Activated T-cell treated with anti-CD3 and anti-CD28 coated beads, Interleukin-2, amount 50 U/mL, for 72 hours (primary cell): ENCODE measurements at regions not wholly inside any gene's neighbourhood (a gene's known extent, or its start where the extent isn't known, plus 50 kb on each side); places are given as distances from the start of the nearest gene placed in this dataset.

Experiments used
- ATAC-seq, 2 donors: fragments of 150-1000 bp; cut with Tn5 transposase; replicated peaks in 1 of 2; 2 replicates each; pipeline ENCODE4 v1.10.0; 2021; ENCODE audit warnings: moderate library complexity in 2 of 2, mild to moderate bottlenecking in 1 of 2
- DNase-seq, 2 donors: peaks; one replicate each; pipeline ENCODE4 v3.0.0; 2021 to 2022; ENCODE audit warnings: mixed read lengths in 1 of 2
- H3K27ac Mint-ChIP-seq: one replicate; pipeline ENCODE4 v1.8.0; 2022; ENCODE audit warnings: mild to moderate bottlenecking, moderate library complexity, mixed read lengths
- H3K27me3 Mint-ChIP-seq: one replicate; pipeline ENCODE4 v1.8.0; 2022; ENCODE audit warnings: low read depth, mixed read lengths
- H3K36me3 Mint-ChIP-seq, 2 donors: one replicate each; pipeline ENCODE4 v1.8.0; 2022; ENCODE audit warnings: mixed read lengths in 2 of 2, mild to moderate bottlenecking in 1 of 2; ENCODE audit not compliant: insufficient read depth in 2 of 2
- H3K4me1 Mint-ChIP-seq: one replicate; pipeline ENCODE4 v1.8.0; 2022; ENCODE audit warnings: low read depth, mixed read lengths
- H3K4me3 Mint-ChIP-seq, 2 donors: one replicate each; pipeline ENCODE4 v1.8.0; 2022; ENCODE audit warnings: mild to moderate bottlenecking in 2 of 2, mixed read lengths in 2 of 2, moderate library complexity in 2 of 2
- H3K9me3 Mint-ChIP-seq, 2 donors: one replicate each; pipeline ENCODE4 v1.8.0; 2022; ENCODE audit warnings: mixed read lengths in 2 of 2

GRCh38 chr6:54619102-54619501 lies 227.5 kb upstream of the FAM83B start:
- H3K27ac Mint-ChIP-seq: no peak overlapping the region
- H3K27me3 Mint-ChIP-seq: no peaks in the 10 kb centered on the region
- H3K36me3 Mint-ChIP-seq: peaks cover 0 to 2% of the 10 kb centered on the region in 2 donors
- DNase-seq (no peak), ATAC-seq (no peak)
- H3K4me3 Mint-ChIP-seq: no peak overlapping the region
- peaks cover 6 to 8% of the 10 kb centered on the region in 2 donors for H3K9me3 Mint-ChIP-seq
- no peaks in the 10 kb centered on the region for H3K4me1 Mint-ChIP-seq

DNA sequence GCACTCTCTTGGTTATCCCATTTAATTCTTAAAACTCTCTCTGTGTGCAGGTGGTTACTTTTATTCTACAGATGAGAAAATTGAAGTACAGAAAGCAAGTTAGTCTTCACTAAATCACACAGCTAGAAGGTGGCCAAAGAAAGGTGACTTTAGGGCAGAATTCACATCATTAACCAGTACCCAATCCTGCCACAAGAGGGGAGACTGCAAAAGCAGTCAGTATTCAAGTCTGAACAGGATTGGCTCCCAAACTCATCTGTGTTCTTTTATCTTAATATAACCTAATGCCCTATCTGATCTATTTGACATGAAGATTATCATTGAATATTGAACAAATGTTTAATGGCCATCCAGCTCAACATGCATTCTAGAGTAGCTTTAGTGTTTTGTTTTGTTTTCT lies 225.3 kb upstream of the FAM83B start:
- no peak overlapping the region for H3K4me3 Mint-ChIP-seq
- H3K27me3 Mint-ChIP-seq: no peaks in the 10 kb centered on the region
- no peaks in the 10 kb centered on the region for H3K4me1 Mint-ChIP-seq
- H3K9me3 Mint-ChIP-seq: peaks cover 6 to 7% of the 10 kb centered on the region in 2 donors
- ATAC-seq: no peak
- H3K27ac Mint-ChIP-seq: no peak overlapping the region
- H3K36me3 Mint-ChIP-seq: no peaks in the 10 kb centered on the region
- DNase-seq: no peak

GRCh38 chr6:54624216-54624615 lies 222.4 kb upstream of the FAM83B start:
- no peak overlapping the region for H3K27ac Mint-ChIP-seq
- peaks cover 3 to 10% of the 10 kb centered on the region in 2 donors for H3K9me3 Mint-ChIP-seq
- no peak overlapping the region for H3K4me3 Mint-ChIP-seq
- no peaks in the 10 kb centered on the region for H3K36me3 Mint-ChIP-seq
- ATAC-seq (no peak), DNase-seq (no peak)
- no peaks in the 10 kb centered on the region for H3K4me1 Mint-ChIP-seq
- no peaks in the 10 kb centered on the region for H3K27me3 Mint-ChIP-seq

DNA sequence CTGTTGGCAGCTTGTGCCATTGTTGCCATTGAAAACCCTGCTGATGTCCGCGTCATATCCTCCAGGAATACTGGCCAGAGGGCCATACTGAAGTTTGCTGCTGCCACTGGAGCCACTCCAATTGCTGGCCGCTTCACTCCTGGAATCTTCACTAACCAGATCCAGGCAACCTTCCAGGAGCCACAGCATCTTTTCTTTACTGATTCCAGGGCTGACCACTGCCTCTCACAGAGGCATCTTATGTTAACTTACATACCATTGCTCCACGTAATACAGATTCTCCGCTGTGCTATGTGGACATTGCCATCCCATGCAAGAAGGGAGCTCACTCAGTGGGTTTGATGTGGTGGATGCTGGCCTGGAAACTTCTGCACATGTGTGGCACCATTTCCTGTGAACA lies 221.8 kb upstream of the FAM83B start:
- H3K9me3 Mint-ChIP-seq: peaks cover 3 to 10% of the 10 kb centered on the region in 2 donors
- H3K36me3 Mint-ChIP-seq: no peaks in the 10 kb centered on the region
- DNase-seq (no peak), ATAC-seq (no peak)
- H3K4me1 Mint-ChIP-seq: no peaks in the 10 kb centered on the region
- no peaks in the 10 kb centered on the region for H3K27me3 Mint-ChIP-seq
- H3K27ac Mint-ChIP-seq: no peak overlapping the region
- no peak overlapping the region for H3K4me3 Mint-ChIP-seq

DNA sequence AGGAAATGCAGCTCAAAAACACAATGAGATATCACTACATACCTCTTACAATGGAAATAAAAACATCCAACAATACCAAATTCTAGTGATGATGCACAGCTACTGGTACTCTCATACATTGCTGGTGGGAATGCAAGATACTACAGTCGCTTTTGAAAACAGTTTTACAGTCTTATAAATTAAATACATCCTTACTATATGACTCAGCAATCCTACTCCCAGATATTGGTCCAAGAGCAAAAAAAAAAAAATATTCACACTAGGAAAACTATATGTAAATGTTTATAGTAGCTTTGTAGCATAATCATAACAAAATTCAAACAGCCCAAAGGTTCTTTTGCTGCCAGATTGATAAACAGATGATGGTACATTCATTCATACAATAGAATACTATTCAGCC lies 217.4 kb upstream of the FAM83B start:
- Mint-ChIP-seq H3K36me3 (no peaks in the 10 kb centered on the region), H3K27me3 (no peaks in the 10 kb centered on the region), H3K9me3 (peaks cover 0 to 9% of the 10 kb centered on the region in 2 donors), H3K27ac (no peak overlapping the region), H3K4me1 (no peaks in the 10 kb centered on the region), H3K4me3 (no peak overlapping the region)
- ATAC-seq (no peak), DNase-seq (no peak)

- ATAC-seq (no peak), DNase-seq (no peak)
- no peaks in the 10 kb centered on the region for H3K36me3 Mint-ChIP-seq
- no peaks in the 10 kb centered on the region for H3K4me1 Mint-ChIP-seq
- H3K9me3 Mint-ChIP-seq: peaks cover 0 to 2% of the 10 kb centered on the region in 2 donors
- no peak overlapping the region for H3K27ac Mint-ChIP-seq
- H3K4me3 Mint-ChIP-seq: no peak overlapping the region
- no peaks in the 10 kb centered on the region for H3K27me3 Mint-ChIP-seq
Observed at GRCh38 chr6:54632984-54633565, 213.5 kb upstream of the FAM83B start.

- DNase-seq (no peak), ATAC-seq (no peak)
- no peaks in the 10 kb centered on the region for H3K4me1 Mint-ChIP-seq
- no peaks in the 10 kb centered on the region for H3K36me3 Mint-ChIP-seq
- no peak overlapping the region for H3K4me3 Mint-ChIP-seq
- H3K27me3 Mint-ChIP-seq: no peaks in the 10 kb centered on the region
- no peak overlapping the region for H3K27ac Mint-ChIP-seq
- peaks cover 0 to 2% of the 10 kb centered on the region in 2 donors for H3K9me3 Mint-ChIP-seq
Observed at GRCh38 chr6:54633601-54634000, 213.0 kb upstream of the FAM83B start.

DNA sequence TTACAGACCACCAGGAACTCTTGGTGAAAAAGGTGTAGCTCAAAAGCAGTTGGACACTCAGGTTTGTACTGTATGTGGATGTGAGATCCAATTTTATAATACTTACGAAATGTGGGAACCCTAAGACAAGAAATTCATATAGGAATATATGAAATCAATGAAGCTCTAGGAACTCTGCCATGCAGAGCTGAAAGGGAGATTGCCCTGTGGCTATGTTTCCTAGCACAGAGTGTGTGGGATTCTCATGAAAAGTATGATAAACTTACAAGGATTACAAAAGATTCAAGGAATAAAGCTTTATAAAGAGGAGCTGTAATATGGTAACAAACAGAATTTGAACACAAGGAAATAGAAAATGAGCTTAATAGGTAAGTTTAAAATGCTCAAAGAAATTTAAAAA lies 205.7 kb upstream of the FAM83B start:
- no peaks in the 10 kb centered on the region for H3K4me1 Mint-ChIP-seq
- H3K27me3 Mint-ChIP-seq: no peaks in the 10 kb centered on the region
- no peak for DNase-seq
- H3K27ac Mint-ChIP-seq: no peak overlapping the region
- ATAC-seq: no peak
- no peaks in the 10 kb centered on the region for H3K36me3 Mint-ChIP-seq
- H3K4me3 Mint-ChIP-seq: no peak overlapping the region
- H3K9me3 Mint-ChIP-seq: no peaks in the 10 kb centered on the region

GRCh38 chr6:54646069-54646950 lies 200.3 kb upstream of the FAM83B start:
- peaks cover 0 to 2% of the 10 kb centered on the region in 2 donors for H3K9me3 Mint-ChIP-seq
- H3K36me3 Mint-ChIP-seq: no peaks in the 10 kb centered on the region
- H3K27ac Mint-ChIP-seq: no peak overlapping the region
- no peaks in the 10 kb centered on the region for H3K4me1 Mint-ChIP-seq
- no peaks in the 10 kb centered on the region for H3K27me3 Mint-ChIP-seq
- DNase-seq (no peak), ATAC-seq (no peak)
- no peak overlapping the region for H3K4me3 Mint-ChIP-seq

DNA sequence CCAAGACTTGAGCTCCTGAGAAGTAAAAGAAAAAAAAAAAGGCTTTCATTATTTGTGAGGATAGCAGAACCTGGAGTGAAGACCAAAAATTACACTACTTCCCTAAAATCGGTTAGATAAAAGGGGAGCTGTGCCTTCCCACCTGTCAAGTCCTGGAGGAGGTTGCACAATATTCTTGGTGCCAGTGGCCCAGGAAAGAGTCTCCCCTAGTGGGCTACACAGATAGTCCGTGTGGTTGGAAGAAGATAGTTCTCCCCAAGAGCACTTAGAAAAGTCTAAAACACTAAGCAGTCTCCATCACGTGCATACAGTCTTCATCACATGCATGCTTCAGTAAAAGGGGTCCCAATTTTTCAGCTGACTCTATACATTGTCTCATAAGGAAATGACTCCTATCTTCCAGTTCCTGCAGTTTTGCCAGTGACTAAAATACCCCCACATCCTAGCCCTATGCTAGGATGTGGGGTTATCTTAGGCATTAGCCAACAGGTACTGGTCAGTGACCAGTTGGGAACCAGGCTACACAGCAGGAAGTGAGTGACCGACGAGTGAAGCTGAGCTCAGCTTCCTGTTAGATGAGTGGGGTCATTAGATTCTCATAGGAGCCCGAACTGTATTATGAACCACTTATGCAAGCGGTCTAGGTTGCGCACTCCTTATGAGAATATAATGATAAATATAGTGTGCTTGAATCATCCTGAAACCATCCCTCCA lies 199.5 kb upstream of the FAM83B start:
- Mint-ChIP-seq H3K4me3 (no peak overlapping the region), H3K9me3 (peaks cover 0 to 2% of the 10 kb centered on the region in 2 donors), H3K36me3 (no peaks in the 10 kb centered on the region), H3K27ac (no peak overlapping the region), H3K4me1 (no peaks in the 10 kb centered on the region), H3K27me3 (no peaks in the 10 kb centered on the region)
- no peak for DNase-seq
- no peak for ATAC-seq

DNA sequence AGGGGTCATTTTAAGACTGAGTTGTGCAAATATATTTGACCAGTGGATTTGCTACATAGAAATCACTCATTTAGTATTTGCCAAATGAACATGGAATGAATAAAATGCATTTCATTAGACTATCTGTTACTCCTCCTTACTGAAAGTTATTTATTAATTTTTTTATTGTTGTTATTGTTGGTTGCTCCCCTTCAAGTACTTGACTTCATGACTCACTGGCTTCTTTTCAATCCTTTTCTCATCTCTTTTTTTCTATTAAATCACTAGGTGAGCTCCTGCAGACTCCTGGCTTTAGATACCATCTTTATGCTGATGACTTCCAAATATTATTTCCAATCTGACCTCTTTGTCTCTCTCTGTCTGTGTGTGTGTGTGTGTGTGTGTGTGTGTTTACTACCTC lies 192.2 kb upstream of the FAM83B start:
- H3K27ac Mint-ChIP-seq: no peak overlapping the region
- DNase-seq (no peak), ATAC-seq (no peak)
- no peaks in the 10 kb centered on the region for H3K36me3 Mint-ChIP-seq
- H3K4me1 Mint-ChIP-seq: no peaks in the 10 kb centered on the region
- peaks cover 1 to 13% of the 10 kb centered on the region in 2 donors for H3K9me3 Mint-ChIP-seq
- no peaks in the 10 kb centered on the region for H3K27me3 Mint-ChIP-seq
- no peak overlapping the region for H3K4me3 Mint-ChIP-seq

GRCh38 chr6:54655162-54655561 lies 191.4 kb upstream of the FAM83B start:
- H3K4me3 Mint-ChIP-seq: no peak overlapping the region
- H3K27me3 Mint-ChIP-seq: no peaks in the 10 kb centered on the region
- H3K36me3 Mint-ChIP-seq: no peaks in the 10 kb centered on the region
- ATAC-seq (no peak), DNase-seq (no peak)
- no peaks in the 10 kb centered on the region for H3K4me1 Mint-ChIP-seq
- H3K9me3 Mint-ChIP-seq: peaks cover 1 to 13% of the 10 kb centered on the region in 2 donors
- H3K27ac Mint-ChIP-seq: no peak overlapping the region

GRCh38 chr6:54665278-54665677 lies 181.3 kb upstream of the FAM83B start:
- no peak for ATAC-seq
- Mint-ChIP-seq H3K4me1 (no peaks in the 10 kb centered on the region), H3K9me3 (peaks cover 2 to 5% of the 10 kb centered on the region in 2 donors), H3K27ac (no peak overlapping the region), H3K27me3 (no peaks in the 10 kb centered on the region), H3K36me3 (no peaks in the 10 kb centered on the region), H3K4me3 (no peak overlapping the region)
- DNase-seq: no peak
